ENCODE measurements at regions not wholly inside any gene's neighbourhood (a gene's known extent, or its start where the extent isn't known, plus 50 kb on each side); places are given as distances from the start of the nearest gene placed in this dataset.

DNA sequence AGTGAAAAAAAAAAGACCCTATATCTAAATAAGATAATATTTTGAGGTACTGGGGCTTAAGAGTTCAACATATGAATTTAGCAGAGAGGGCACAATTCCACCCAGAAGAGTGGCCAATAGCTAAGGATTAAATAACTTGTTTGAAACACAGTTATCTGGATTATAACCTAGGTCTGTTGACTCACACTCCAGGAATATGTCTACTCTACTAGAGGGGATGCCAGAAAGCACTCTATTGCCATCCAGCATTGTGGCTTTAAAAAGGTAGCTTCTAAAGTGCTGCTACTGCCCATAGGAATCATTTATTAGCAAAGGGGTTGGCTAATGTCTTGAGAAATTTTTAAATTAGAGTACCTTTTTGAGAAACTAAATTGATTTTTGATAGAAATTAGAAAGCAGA lies 102.2 kb downstream of the PPP1R3A start:
- no peak for TF ChIP-seq EZH2phosphoT487 (IDR thresholded peaks at IDR 0.05; ENCODE audit: borderline replicate concordance)
- TF ChIP-seq, protein P1, sequence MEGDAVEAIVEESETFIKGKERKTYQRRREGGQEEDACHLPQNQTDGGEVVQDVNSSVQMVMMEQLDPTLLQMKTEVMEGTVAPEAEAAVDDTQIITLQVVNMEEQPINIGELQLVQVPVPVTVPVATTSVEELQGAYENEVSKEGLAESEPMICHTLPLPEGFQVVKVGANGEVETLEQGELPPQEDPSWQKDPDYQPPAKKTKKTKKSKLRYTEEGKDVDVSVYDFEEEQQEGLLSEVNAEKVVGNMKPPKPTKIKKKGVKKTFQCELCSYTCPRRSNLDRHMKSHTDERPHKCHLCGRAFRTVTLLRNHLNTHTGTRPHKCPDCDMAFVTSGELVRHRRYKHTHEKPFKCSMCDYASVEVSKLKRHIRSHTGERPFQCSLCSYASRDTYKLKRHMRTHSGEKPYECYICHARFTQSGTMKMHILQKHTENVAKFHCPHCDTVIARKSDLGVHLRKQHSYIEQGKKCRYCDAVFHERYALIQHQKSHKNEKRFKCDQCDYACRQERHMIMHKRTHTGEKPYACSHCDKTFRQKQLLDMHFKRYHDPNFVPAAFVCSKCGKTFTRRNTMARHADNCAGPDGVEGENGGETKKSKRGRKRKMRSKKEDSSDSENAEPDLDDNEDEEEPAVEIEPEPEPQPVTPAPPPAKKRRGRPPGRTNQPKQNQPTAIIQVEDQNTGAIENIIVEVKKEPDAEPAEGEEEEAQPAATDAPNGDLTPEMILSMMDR (conservative IDR thresholded peaks at IDR 0.05; ENCODE audit: low read length) = no peak
